Breast epithelium (tissue), 3 donors: ENCODE measurements at regions not wholly inside any gene's neighbourhood (a gene's known extent, or its start where the extent isn't known, plus 50 kb on each side); places are given as distances from the start of the nearest gene placed in this dataset.

Experiments used
- POLR2A ChIP-seq: fragments of 450-650 bp; IDR thresholded peaks from one replicate; pipeline ENCODE4 v1.6.1; 2016; ENCODE audit warnings: antibody characterized with exemption, mild to moderate bottlenecking, moderate library complexity
- TF ChIP-seq, protein P1 (sequence below), 3 donors: fragments of 450-650 bp; IDR thresholded peaks; one replicate each; pipeline ENCODE4 v1.5.1; 2016 to 2017; ENCODE audit warnings: antibody characterized with exemption in 3 of 3, mild to moderate bottlenecking in 3 of 3, moderate library complexity in 3 of 3

- TF ChIP-seq POLR2A: no peak
- TF ChIP-seq, protein P1, sequence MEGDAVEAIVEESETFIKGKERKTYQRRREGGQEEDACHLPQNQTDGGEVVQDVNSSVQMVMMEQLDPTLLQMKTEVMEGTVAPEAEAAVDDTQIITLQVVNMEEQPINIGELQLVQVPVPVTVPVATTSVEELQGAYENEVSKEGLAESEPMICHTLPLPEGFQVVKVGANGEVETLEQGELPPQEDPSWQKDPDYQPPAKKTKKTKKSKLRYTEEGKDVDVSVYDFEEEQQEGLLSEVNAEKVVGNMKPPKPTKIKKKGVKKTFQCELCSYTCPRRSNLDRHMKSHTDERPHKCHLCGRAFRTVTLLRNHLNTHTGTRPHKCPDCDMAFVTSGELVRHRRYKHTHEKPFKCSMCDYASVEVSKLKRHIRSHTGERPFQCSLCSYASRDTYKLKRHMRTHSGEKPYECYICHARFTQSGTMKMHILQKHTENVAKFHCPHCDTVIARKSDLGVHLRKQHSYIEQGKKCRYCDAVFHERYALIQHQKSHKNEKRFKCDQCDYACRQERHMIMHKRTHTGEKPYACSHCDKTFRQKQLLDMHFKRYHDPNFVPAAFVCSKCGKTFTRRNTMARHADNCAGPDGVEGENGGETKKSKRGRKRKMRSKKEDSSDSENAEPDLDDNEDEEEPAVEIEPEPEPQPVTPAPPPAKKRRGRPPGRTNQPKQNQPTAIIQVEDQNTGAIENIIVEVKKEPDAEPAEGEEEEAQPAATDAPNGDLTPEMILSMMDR (IDR thresholded peaks at IDR 0.05): no peak
Measured at GRCh38 chr2:5942204-5942603, 250.0 kb downstream of the SOX11 start.
